Large intestine (tissue), 3 donors: ENCODE measurements at regions not wholly inside any gene's neighbourhood (a gene's known extent, or its start where the extent isn't known, plus 50 kb on each side); places are given as distances from the start of the nearest gene placed in this dataset.
"Not testable (repeated sequence)": the region's sequence is repeated elsewhere in the genome, so short reads cannot be mapped to it uniquely, and the experiment has no call there.

Experiments used
- DNase-seq, 2 donors: peaks; one replicate each; pipeline versions ENCODE4 v3.0.0 to v3.0.0-alpha.2; 2013
- H3K27ac ChIP-seq: one replicate; pipeline ENCODE4 v1.5.1; 2013; ENCODE audit warnings: low read length
- H3K27me3 ChIP-seq: 2 replicates; pipeline ENCODE4 v1.6.1; 2013; ENCODE audit warnings: low read length; ENCODE audit not compliant: control insufficient read depth, insufficient read depth
- H3K36me3 ChIP-seq: 2 replicates; pipeline ENCODE4 v1.6.1; 2013; ENCODE audit warnings: low read length; ENCODE audit not compliant: control insufficient read depth, insufficient read depth
- H3K4me1 ChIP-seq: one replicate; pipeline ENCODE4 v1.6.1; 2013; ENCODE audit warnings: low read length; ENCODE audit not compliant: control insufficient read depth, insufficient read depth
- H3K4me3 ChIP-seq: one replicate; pipeline ENCODE4 v1.5.1; 2013; ENCODE audit warnings: low read length
- H3K9me3 ChIP-seq: one replicate; pipeline ENCODE4 v1.6.1; 2013; ENCODE audit warnings: mild to moderate bottlenecking, low read depth, low read length, moderate library complexity; ENCODE audit not compliant: control insufficient read depth
- WGBS: methylation state at CpG from one replicate; pipeline ENCODE4 v1.1.5; 2013; ENCODE audit warnings: low lambda C conversion rate; ENCODE audit not compliant: insufficient coverage; 5-methylcytosine and 5-hydroxymethylcytosine counted together

GRCh38 chr6:27599859-27600532 is 127.1 kb upstream of the ZNF184 start:
- Histone ChIP-seq H3K9me3 (no peaks in the 10 kb centered on the region), H3K27me3 (peaks cover 69% of the 10 kb centered on the region), H3K4me1 (no peaks in the 10 kb centered on the region), H3K36me3 (no peaks in the 10 kb centered on the region), H3K4me3 (no peak overlapping the region), H3K27ac (no peak overlapping the region)
- WGBS = no CpG with 5 or more reads among the region's 19 CpGs
- DNase-seq = no peak

GRCh38 chr6:27597031-27597567 is 124.2 kb upstream of the ZNF184 start:
- not testable (repeated sequence) for H3K9me3 ChIP-seq, H3K4me3 ChIP-seq, H3K27ac ChIP-seq, H3K4me1 ChIP-seq, DNase-seq, H3K36me3 ChIP-seq
- H3K27me3 ChIP-seq = peaks cover 73% of the 10 kb centered on the region
- WGBS = no CpG with 5 or more reads among the region's 13 CpGs

GRCh38 chr6:27593861-27594260 is 121.0 kb upstream of the ZNF184 start:
- Histone ChIP-seq H3K4me3 (no peak overlapping the region), H3K9me3 (no peaks in the 10 kb centered on the region), H3K27me3 (peaks cover 72% of the 10 kb centered on the region), H3K36me3 (no peaks in the 10 kb centered on the region), H3K27ac (no peak overlapping the region), H3K4me1 (peaks cover 5% of the 10 kb centered on the region)
- no peak for DNase-seq
- no CpG with 5 or more reads among the region's 5 CpGs for WGBS

GRCh38 chr6:27593200-27593818 is 120.4 kb upstream of the ZNF184 start:
- no CpG with 5 or more reads among the region's 19 CpGs for WGBS
- Histone ChIP-seq H3K27ac (no peak overlapping the region), H3K9me3 (no peaks in the 10 kb centered on the region), H3K36me3 (no peaks in the 10 kb centered on the region), H3K4me3 (no peak overlapping the region), H3K27me3 (peaks cover 74% of the 10 kb centered on the region), H3K4me1 (peaks cover 5% of the 10 kb centered on the region)
- peak in 1 of 2 donors; percentile 23 for DNase-seq

DNA sequence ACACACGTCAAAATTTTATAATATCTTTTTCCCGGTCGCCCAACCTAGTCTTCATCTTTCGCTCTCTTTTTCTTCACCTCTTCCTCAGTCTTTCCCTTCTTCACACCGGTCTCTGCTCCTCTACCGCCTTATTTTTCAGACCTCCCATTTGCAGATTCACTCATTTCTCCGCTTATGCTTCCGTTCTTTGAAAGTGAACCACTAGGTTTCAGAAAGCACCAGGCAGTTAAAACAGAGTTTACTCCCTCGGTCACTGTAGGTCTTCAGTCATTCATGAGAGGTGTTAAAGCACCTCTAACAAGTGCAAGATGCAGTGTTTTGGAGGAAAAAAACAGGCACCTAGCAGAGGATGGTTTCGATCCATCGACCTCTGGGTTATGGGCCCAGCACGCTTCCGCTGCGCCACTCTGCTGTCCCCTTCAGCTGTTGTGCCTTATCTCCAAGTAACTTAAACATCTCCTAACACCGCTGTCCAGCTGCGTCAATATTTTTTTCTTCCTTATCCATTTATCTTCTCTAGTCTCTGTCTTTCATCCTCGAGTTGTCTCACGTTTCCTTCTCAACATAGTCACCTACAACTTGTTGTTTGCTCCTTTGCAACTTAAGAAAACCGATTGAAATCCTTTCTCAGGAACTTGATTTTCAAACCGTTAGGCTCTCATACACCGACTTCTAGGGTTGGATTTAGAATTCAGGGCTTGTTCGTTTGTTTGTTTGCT is 119.7 kb upstream of the ZNF184 start:
- peak; percentile 12 to 38 for DNase-seq
- Histone ChIP-seq H3K4me3 (no peak overlapping the region), H3K36me3 (no peaks in the 10 kb centered on the region), H3K27ac (no peak overlapping the region), H3K9me3 (no peaks in the 10 kb centered on the region), H3K27me3 (peaks cover 72% of the 10 kb centered on the region), H3K4me1 (peaks cover 5% of the 10 kb centered on the region)
- WGBS = 1% methylated on average over 14 of the region's 22 CpGs

DNA sequence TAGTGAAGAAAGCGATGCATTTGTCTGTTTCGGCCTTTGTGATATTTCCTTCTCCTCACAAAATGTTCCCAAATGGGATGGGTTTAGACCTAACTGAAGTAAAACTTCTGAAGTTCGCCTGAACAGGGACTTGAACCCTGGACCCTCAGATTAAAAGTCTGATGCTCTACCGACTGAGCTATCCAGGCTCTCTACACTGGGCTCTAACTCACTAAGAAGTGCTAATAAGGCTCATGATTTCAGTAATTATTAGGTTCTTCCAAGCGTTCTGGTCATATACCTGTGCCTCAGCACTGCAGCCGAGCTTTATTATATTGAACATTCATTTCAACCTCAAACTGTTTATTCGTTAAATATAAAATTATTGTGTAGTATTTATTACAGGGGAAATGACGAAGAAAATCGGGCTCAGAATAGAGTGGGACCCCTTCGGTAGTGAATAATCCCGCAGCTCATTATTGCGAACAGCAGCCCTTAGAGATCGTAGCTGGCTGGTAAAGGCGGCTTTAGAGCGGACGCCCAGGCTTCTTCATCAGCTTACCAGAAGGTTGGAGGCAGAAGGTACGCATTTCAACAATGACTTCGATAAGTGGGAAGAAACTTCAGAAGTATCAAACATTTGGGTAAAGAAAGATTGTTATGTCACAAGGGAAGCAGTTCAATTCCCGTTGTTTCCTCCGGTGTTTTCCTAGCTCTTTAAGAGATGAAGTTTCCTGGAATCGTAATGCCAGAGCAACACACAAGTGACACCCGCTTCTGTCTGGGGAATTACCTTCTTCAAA is 119.0 kb upstream of the ZNF184 start:
- H3K36me3 ChIP-seq = no peaks in the 10 kb centered on the region
- peaks cover 5% of the 10 kb centered on the region for H3K4me1 ChIP-seq
- 6% methylated on average over 7 of the region's 22 CpGs for WGBS
- H3K27ac ChIP-seq = no peak overlapping the region
- H3K27me3 ChIP-seq = peaks cover 70% of the 10 kb centered on the region
- no peak overlapping the region for H3K4me3 ChIP-seq
- no peaks in the 10 kb centered on the region for H3K9me3 ChIP-seq
- DNase-seq = peak in 1 of 2 donors; percentile 25

- not testable (repeated sequence) for H3K27ac ChIP-seq, H3K4me1 ChIP-seq, H3K36me3 ChIP-seq, H3K4me3 ChIP-seq, DNase-seq, H3K9me3 ChIP-seq
- 50% methylated on average over 1 of the region's 11 CpGs for WGBS
- H3K27me3 ChIP-seq = peaks cover 49% of the 10 kb centered on the region
Measured at GRCh38 chr6:27585316-27585715, 112.4 kb upstream of the ZNF184 start.

DNA sequence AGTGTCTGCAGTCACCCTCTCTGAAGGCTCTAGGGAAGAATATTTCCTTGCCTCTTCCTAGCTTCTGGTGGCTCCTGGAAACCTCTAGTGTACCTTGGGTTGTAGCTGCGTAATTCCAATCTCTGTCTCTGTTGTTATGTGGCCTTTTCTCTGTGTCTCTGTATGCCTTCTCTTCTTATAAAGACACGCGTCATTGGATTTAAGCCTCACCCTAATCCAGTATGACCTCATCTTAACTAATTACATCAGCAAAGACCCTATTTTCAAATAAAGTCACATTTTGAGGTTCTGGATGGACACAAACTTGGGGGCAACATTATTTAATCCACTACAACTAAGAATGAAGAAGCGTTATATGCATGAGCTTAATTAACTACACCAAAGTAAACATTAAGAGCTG is 111.4 kb upstream of the ZNF184 start:
- Histone ChIP-seq H3K4me1 (no peaks in the 10 kb centered on the region), H3K27ac (no peak overlapping the region), H3K36me3 (no peaks in the 10 kb centered on the region), H3K9me3 (peaks cover 3% of the 10 kb centered on the region), H3K4me3 (no peak overlapping the region), H3K27me3 (peaks cover 51% of the 10 kb centered on the region)
- DNase-seq = no peak
- WGBS = 100% methylated on average over 1 of the region's 4 CpGs

DNA sequence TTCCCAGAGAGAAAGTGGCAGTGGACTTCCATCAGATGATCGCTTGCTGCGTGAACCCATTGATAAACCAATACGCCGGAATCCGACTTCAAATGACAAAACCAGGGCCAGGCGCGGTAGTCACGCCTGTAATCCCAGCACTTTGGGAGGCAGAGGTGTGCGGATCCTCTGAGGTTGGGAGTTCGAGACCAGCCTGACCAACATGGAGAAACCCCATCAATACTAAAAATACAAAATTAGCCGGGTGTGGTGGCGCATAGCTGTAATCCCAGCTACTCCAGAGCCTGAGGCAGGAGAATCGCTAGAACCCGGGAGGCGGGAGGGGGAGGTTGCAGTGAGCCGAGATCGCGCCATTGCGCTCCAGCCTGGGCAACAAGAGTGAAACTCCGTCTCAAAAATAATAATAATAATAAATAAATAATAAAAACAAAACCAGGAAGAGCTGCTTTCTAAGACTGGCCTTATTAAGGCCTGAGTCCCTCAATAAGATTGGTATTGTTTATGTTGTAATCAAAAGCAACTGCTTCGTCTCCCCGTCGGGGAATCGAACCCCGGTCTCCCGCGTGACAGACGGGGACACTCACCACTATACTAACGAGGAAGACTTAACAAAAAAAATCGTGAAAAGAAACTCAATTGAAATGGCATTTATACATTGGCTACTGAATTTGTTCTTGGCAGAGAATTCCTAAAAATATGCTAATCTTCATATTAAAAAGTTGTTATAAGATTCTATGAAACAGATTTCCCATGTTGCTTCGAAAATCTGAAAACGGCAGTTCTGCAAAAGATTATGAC is 110.2 kb upstream of the ZNF184 start:
- Histone ChIP-seq H3K27ac (no peak overlapping the region), H3K4me3 (no peak overlapping the region), H3K9me3 (peaks cover 3% of the 10 kb centered on the region), H3K27me3 (peaks cover 52% of the 10 kb centered on the region), H3K4me1 (no peaks in the 10 kb centered on the region), H3K36me3 (no peaks in the 10 kb centered on the region)
- no peak for DNase-seq
- WGBS = 43% methylated on average over 3 of the region's 32 CpGs
